OCI-LY1 (cell line): ENCODE measurements at regions not wholly inside any gene's neighbourhood (a gene's known extent, or its start where the extent isn't known, plus 50 kb on each side); places are given as distances from the start of the nearest gene placed in this dataset.

ENCODE experiments used
- H2AFZ ChIP-seq: fragments of 200-600 bp; sonication (generic), shearing (Covaris generic); 2 replicates; pipeline ENCODE4 v1.6.0; 2014; ENCODE audit warnings: antibody characterized with exemption, mild to moderate bottlenecking, low read length
- H3F3A ChIP-seq: fragments of 200-600 bp; sonication (generic), shearing (Covaris generic); 2 replicates; pipeline ENCODE4 v1.6.0; 2014; ENCODE audit warnings: mild to moderate bottlenecking, antibody characterized with exemption, low read length, moderate library complexity; ENCODE audit not compliant: insufficient read depth
- H3K27ac ChIP-seq: fragments of 200-600 bp; sonication (generic); 2 replicates; pipeline ENCODE4 v1.5.1; 2014; ENCODE audit warnings: low read length, mixed run types, mild to moderate bottlenecking, low read depth; ENCODE audit not compliant: poor library complexity, severe bottlenecking
- H3K27me3 ChIP-seq: fragments of 200-600 bp; sonication (generic); 2 replicates; pipeline ENCODE4 v1.6.0; 2014; ENCODE audit warnings: antibody characterized with exemption, mild to moderate bottlenecking, low read length, moderate library complexity; ENCODE audit not compliant: insufficient read depth
- H3K36me3 ChIP-seq: fragments of 200-600 bp; sonication (generic); 2 replicates; pipeline ENCODE4 v1.6.1; 2014; ENCODE audit warnings: mild to moderate bottlenecking, antibody characterized with exemption, low read length, moderate library complexity, mixed read lengths; ENCODE audit not compliant: insufficient read depth
- H3K4me1 ChIP-seq: fragments of 200-600 bp; sonication (generic); 2 replicates; pipeline ENCODE4 v1.5.1; 2014; ENCODE audit warnings: mild to moderate bottlenecking, low read length, moderate library complexity; ENCODE audit not compliant: insufficient read depth, severe bottlenecking
- H3K4me2 ChIP-seq: fragments of 200-600 bp; sonication (generic), shearing (Covaris generic); 2 replicates; pipeline ENCODE4 v1.6.1; 2014; ENCODE audit warnings: low read length
- H3K4me3 ChIP-seq: fragments of 200-600 bp; sonication (generic); 2 replicates; pipeline ENCODE4 v1.5.1; 2014; ENCODE audit warnings: low read length, low read depth, mild to moderate bottlenecking, mixed read lengths; ENCODE audit not compliant: poor library complexity, severe bottlenecking
- H3K79me2 ChIP-seq: fragments of 200-600 bp; shearing (Covaris generic); 2 replicates; pipeline ENCODE4 v1.6.1; 2016; ENCODE audit warnings: mixed run types, low read length, mixed read lengths; ENCODE audit not compliant: insufficient read depth
- H3K9ac ChIP-seq: fragments of 200-600 bp; sonication (generic), shearing (Covaris generic); 2 replicates; pipeline ENCODE4 v1.6.1; 2014; ENCODE audit warnings: mild to moderate bottlenecking, low read length, mixed read lengths
- H3K9me2 ChIP-seq: fragments of 200-600 bp; sonication (generic), shearing (Covaris generic); 2 replicates; pipeline ENCODE4 v1.6.1; 2014; ENCODE audit warnings: low read depth, mild to moderate bottlenecking, low read length, mixed read lengths
- H3K9me3 ChIP-seq: fragments of 200-600 bp; shearing (Covaris generic); 2 replicates; pipeline ENCODE4 v1.6.1; 2014; ENCODE audit warnings: low read length, mixed read lengths
- H4K20me1 ChIP-seq: fragments of 200-600 bp; sonication (generic), shearing (Covaris generic); 2 replicates; pipeline ENCODE4 v1.6.0; 2016; ENCODE audit warnings: mild to moderate bottlenecking, low read length; ENCODE audit not compliant: insufficient read depth
- CTCF ChIP-seq: fragments of 200-600 bp; sonication (generic), shearing (Covaris generic); IDR thresholded peaks from 2 replicates; pipeline ENCODE4 v1.5.1; 2017; ENCODE audit warnings: mild to moderate bottlenecking, antibody characterized with exemption, low read length, moderate library complexity, mixed read lengths
- EZH2 ChIP-seq: fragments of 200-600 bp; sonication (generic), shearing (Covaris generic); IDR thresholded peaks from 2 replicates; pipeline ENCODE4 v1.8.0; 2017; ENCODE audit warnings: borderline replicate concordance, mixed run types, mild to moderate bottlenecking, antibody characterized with exemption, low read length, moderate library complexity, mixed read lengths

GRCh38 chr17:5870231-5870953 is 199.8 kb upstream of the WSCD1 start:
- Histone ChIP-seq H3K36me3 (no peaks in the 10 kb centered on the region), H3F3A (no peaks in the 10 kb centered on the region), H3K27ac (no peak overlapping the region), H4K20me1 (no peaks in the 10 kb centered on the region), H3K27me3 (no peaks in the 10 kb centered on the region), H3K9me2 (no peaks in the 10 kb centered on the region), H3K4me3 (no peak overlapping the region), H3K9ac (no peak overlapping the region), H3K4me2 (no peak overlapping the region), H3K4me1 (no peaks in the 10 kb centered on the region), H3K9me3 (no peaks in the 10 kb centered on the region), H2AFZ (no peak overlapping the region), H3K79me2 (no peaks in the 10 kb centered on the region)
- TF ChIP-seq CTCF (no peak), EZH2 (no peak)

- Histone ChIP-seq H3K4me2 (no peak overlapping the region), H3F3A (no peaks in the 10 kb centered on the region), H3K4me3 (no peak overlapping the region), H3K9ac (no peak overlapping the region), H3K9me3 (no peaks in the 10 kb centered on the region), H3K36me3 (no peaks in the 10 kb centered on the region), H3K4me1 (no peaks in the 10 kb centered on the region), H3K79me2 (no peaks in the 10 kb centered on the region), H3K9me2 (no peaks in the 10 kb centered on the region), H3K27ac (no peak overlapping the region), H2AFZ (no peak overlapping the region), H4K20me1 (no peaks in the 10 kb centered on the region), H3K27me3 (no peaks in the 10 kb centered on the region)
- TF ChIP-seq CTCF = no peak
- TF ChIP-seq EZH2 = no peak
Observed at GRCh38 chr17:5871666-5872065, 198.5 kb upstream of the WSCD1 start.

- no peaks in the 10 kb centered on the region for H3K79me2 ChIP-seq
- no peak overlapping the region for H3K4me2 ChIP-seq
- H3K27ac ChIP-seq = no peak overlapping the region
- H3K36me3 ChIP-seq = no peaks in the 10 kb centered on the region
- H3K9me2 ChIP-seq = no peaks in the 10 kb centered on the region
- H3F3A ChIP-seq = no peaks in the 10 kb centered on the region
- no peaks in the 10 kb centered on the region for H3K27me3 ChIP-seq
- no peak overlapping the region for H2AFZ ChIP-seq
- H4K20me1 ChIP-seq = no peaks in the 10 kb centered on the region
- H3K4me1 ChIP-seq = no peaks in the 10 kb centered on the region
- no peak overlapping the region for H3K4me3 ChIP-seq
- no peaks in the 10 kb centered on the region for H3K9me3 ChIP-seq
- TF ChIP-seq CTCF (no peak), EZH2 (no peak)
- no peak overlapping the region for H3K9ac ChIP-seq
Observed at GRCh38 chr17:5872831-5873230, 197.3 kb upstream of the WSCD1 start.
